ENCODE measurements at regions not wholly inside any gene's neighbourhood (a gene's known extent, or its start where the extent isn't known, plus 50 kb on each side); places are given as distances from the start of the nearest gene placed in this dataset.

- TF ChIP-seq ZNF423 (CRISPR knock-in tag; IDR thresholded peaks at IDR 0.05), result no peak
- no peak for TF ChIP-seq CTCF (IDR thresholded peaks at IDR 0.05)
- TF ChIP-seq, protein P1, sequence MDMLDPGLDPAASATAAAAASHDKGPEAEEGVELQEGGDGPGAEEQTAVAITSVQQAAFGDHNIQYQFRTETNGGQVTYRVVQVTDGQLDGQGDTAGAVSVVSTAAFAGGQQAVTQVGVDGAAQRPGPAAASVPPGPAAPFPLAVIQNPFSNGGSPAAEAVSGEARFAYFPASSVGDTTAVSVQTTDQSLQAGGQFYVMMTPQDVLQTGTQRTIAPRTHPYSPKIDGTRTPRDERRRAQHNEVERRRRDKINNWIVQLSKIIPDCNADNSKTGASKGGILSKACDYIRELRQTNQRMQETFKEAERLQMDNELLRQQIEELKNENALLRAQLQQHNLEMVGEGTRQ (CRISPR knock-in tag; IDR thresholded peaks at IDR 0.05), result no peak
- TF ChIP-seq TCF7 (CRISPR knock-in tag; IDR thresholded peaks at IDR 0.05; ENCODE audit: low read depth), result no peak
- TF ChIP-seq MAX (CRISPR knock-in tag; IDR thresholded peaks at IDR 0.05), result no peak
- TF ChIP-seq SOX15 (CRISPR knock-in tag; IDR thresholded peaks at IDR 0.05), result no peak
Measured at GRCh38 chr12:23005387-23005786, 380.4 kb downstream of the ETNK1 start.
